HEK293 (cell line): ENCODE measurements at regions not wholly inside any gene's neighbourhood (a gene's known extent, or its start where the extent isn't known, plus 50 kb on each side); places are given as distances from the start of the nearest gene placed in this dataset.

Experiments
- KLF8 ChIP-seq: fragments of 450-650 bp; formaldehyde crosslinking; IDR thresholded peaks from 2 replicates; pipeline ENCODE4 v1.5.1; 2016; ENCODE audit warnings: missing biosample characterization, missing genetic modification characterization
- ZNF404 ChIP-seq: fragments of 450-650 bp; formaldehyde crosslinking; IDR thresholded peaks from 2 replicates; pipeline ENCODE4 v1.5.1; 2017; ENCODE audit warnings: missing biosample characterization, missing genetic modification characterization
- ZNF645 ChIP-seq: fragments of 450-650 bp; formaldehyde crosslinking; IDR thresholded peaks from 2 replicates; pipeline ENCODE4; 2016; ENCODE audit warnings: missing biosample characterization, missing genetic modification characterization
- ZSCAN30 ChIP-seq: fragments of 450-650 bp; IDR thresholded peaks from 2 replicates; pipeline ENCODE4 v1.5.1; 2018; ENCODE audit warnings: missing biosample characterization, mild to moderate bottlenecking, missing genetic modification characterization, moderate library complexity

- TF ChIP-seq ZNF404 (tag by site-specific recombination) (no peak), ZSCAN30 (no peak), KLF8 (tag by site-specific recombination) (no peak), ZNF645 (tag by site-specific recombination) (no peak)
Observed at GRCh38 chr10:83190614-83191013, 948.7 kb upstream of the GHITM start.
